ENCODE measurements at regions not wholly inside any gene's neighbourhood (a gene's known extent, or its start where the extent isn't known, plus 50 kb on each side); places are given as distances from the start of the nearest gene placed in this dataset.
A peak's percentile ranks its signal among the peaks of the same experiment; 100 is the strongest.

GRCh38 chr21:31546443-31547170, 112.9 kb upstream of the SOD1 start:
- no peak for TF ChIP-seq MYBL2 (CRISPR knock-in tag; IDR thresholded peaks at IDR 0.05)
- no peak for TF ChIP-seq NR3C1 (CRISPR knock-in tag; conservative IDR thresholded peaks at IDR 0.05; ENCODE audit: low read depth)
- no peak for TF ChIP-seq ZBTB43 (CRISPR knock-in tag; IDR thresholded peaks at IDR 0.05)
- no peak for TF ChIP-seq IRF2 (CRISPR knock-in tag; IDR thresholded peaks at IDR 0.05; ENCODE audit: borderline replicate concordance, low read depth)
- no peak for TF ChIP-seq ZNF219 (CRISPR knock-in tag; IDR thresholded peaks at IDR 0.05; ENCODE audit: borderline replicate concordance)
- no peak for TF ChIP-seq TP53 (CRISPR knock-in tag; IDR thresholded peaks at IDR 0.05)
- no peak for TF ChIP-seq TCF7 (CRISPR knock-in tag; IDR thresholded peaks at IDR 0.05; ENCODE audit: low read depth)
- no peak for TF ChIP-seq ATF3 (CRISPR knock-in tag; conservative IDR thresholded peaks at IDR 0.05)
- no peak for TF ChIP-seq NFE2L1 (CRISPR knock-in tag; IDR thresholded peaks at IDR 0.05)
- TF ChIP-seq ZNF396 (CRISPR knock-in tag; IDR thresholded peaks at IDR 0.05; ENCODE audit: borderline replicate concordance), result no peak
- no peak for TF ChIP-seq ZSCAN18 (CRISPR knock-in tag; IDR thresholded peaks at IDR 0.05)
- TF ChIP-seq MLX (CRISPR knock-in tag; IDR thresholded peaks at IDR 0.05), result no peak
- no peak for TF ChIP-seq ZNF121 (CRISPR knock-in tag; IDR thresholded peaks at IDR 0.05)
- no peak for TF ChIP-seq ZBTB21 (CRISPR knock-in tag; IDR thresholded peaks at IDR 0.05; ENCODE audit: borderline replicate concordance)
- no peak for TF ChIP-seq NFYB (CRISPR knock-in tag; conservative IDR thresholded peaks at IDR 0.05; ENCODE audit: low read depth)
- no peak for TF ChIP-seq NR2C2 (CRISPR knock-in tag; IDR thresholded peaks at IDR 0.05)
- POLR2A ChIA-PET, result interaction anchor here (1.9 kb wide), 1 partner anchor 12 kb away, joined by 4 read pairs; no protein-coding TSS in a partner anchor
- no peaks in the 10 kb centered on the region for H3K27me3 Mint-ChIP-seq (ENCODE audit: low read depth)
- H3K27ac Mint-ChIP-seq, result no peak overlapping the region
- H3K4me1 Mint-ChIP-seq, result peaks cover 35% of the 10 kb centered on the region
- H3K4me3 Mint-ChIP-seq, result no peak overlapping the region
- no peak for ATAC-seq
- no peaks in the 10 kb centered on the region for H3K36me3 Mint-ChIP-seq
- DNase-seq (ENCODE audit: low spot score), result no peak
- H3K9me3 Mint-ChIP-seq, result 0 out of 2 replicates have a peak, but pooled peaks cover 5% of the 10 kb centered on the region
- CTCF ChIA-PET, result interaction anchor here (0.6 to 3.3 kb wide), 7 partner anchors 8 to 199 kb away, joined by 3 to 20 read pairs (median 4); no protein-coding TSS in a partner anchor

- Mint-ChIP-seq H3K27me3 (ENCODE audit: low read depth) (no peaks in the 10 kb centered on the region), H3K9me3 (0 out of 2 replicates have a peak, but pooled peaks cover under 1% of the 10 kb centered on the region), H3K36me3 (no peaks in the 10 kb centered on the region), H3K4me1 (peaks cover 35% of the 10 kb centered on the region), H3K27ac (peak overlapping the region; percentile 14; the same call in 1 of the 2 replicates), H3K4me3 (no peak overlapping the region)
- ChIA-PET CTCF (interaction anchor here (1.2 to 1.8 kb wide), 2 partner anchors 14 to 36 kb away, joined by 5 to 9 read pairs; no protein-coding TSS in a partner anchor), POLR2A (interaction anchor here (0.6 to 1.9 kb wide), 2 partner anchors 10 to 14 kb away, joined by 3 to 4 read pairs; no protein-coding TSS in a partner anchor)
- ATAC-seq (no peak; the same call in 1 of the 2 replicates), DNase-seq (ENCODE audit: low spot score) (no peak)
- no peak for TF ChIP-seq ZNF425 (CRISPR knock-in tag; conservative IDR thresholded peaks at IDR 0.05)
- no peak for TF ChIP-seq PRDM15 (CRISPR knock-in tag; IDR thresholded peaks at IDR 0.05)
- TF ChIP-seq MLX (CRISPR knock-in tag; IDR thresholded peaks at IDR 0.05), result no peak
- no peak for TF ChIP-seq IRF1 (CRISPR knock-in tag; IDR thresholded peaks at IDR 0.05)
- TF ChIP-seq FOXJ3 (CRISPR knock-in tag; IDR thresholded peaks at IDR 0.05; ENCODE audit: borderline replicate concordance), result no peak
Observed at GRCh38 chr21:31545036-31545435, 114.5 kb upstream of the SOD1 start.

Data from WTC11 (cell line).